WTC11 (cell line): ENCODE measurements at regions not wholly inside any gene's neighbourhood (a gene's known extent, or its start where the extent isn't known, plus 50 kb on each side); places are given as distances from the start of the nearest gene placed in this dataset.

Experiments
- ATAC-seq: fragments of 200-7000 bp; cut with Tn5 transposase; 2 replicates; pipeline ENCODE4 v1.10.0; 2021; ENCODE audit warnings: mild to moderate bottlenecking, moderate library complexity
- CTCF ChIA-PET: fragments of 300-600 bp; sonication (Branson Sonifier 250); formaldehyde crosslinking; loops from one replicate; lab custom pipeline; 2021; ENCODE audit warnings: antibody characterized with exemption; lab: Charles Lee
- POLR2A ChIA-PET: fragments of 350-600 bp; sonication (Branson Sonifier 250); formaldehyde crosslinking; loops from one replicate; lab custom pipeline; 2021; ENCODE audit warnings: antibody characterized with exemption; lab: Charles Lee
- DNase-seq: peaks from one replicate; pipeline ENCODE4 v3.0.0; 2021; ENCODE audit warnings: low spot score
- H3K27ac Mint-ChIP-seq: 2 replicates; pipeline ENCODE4 v1.8.0; 2021; ENCODE audit warnings: mixed read lengths
- H3K27me3 Mint-ChIP-seq: 2 replicates; pipeline ENCODE4 v1.8.0; 2021; ENCODE audit warnings: low read depth, mild to moderate bottlenecking, moderate library complexity, mixed read lengths
- H3K36me3 Mint-ChIP-seq: 2 replicates; pipeline ENCODE4 v1.8.0; 2021; ENCODE audit warnings: mixed read lengths
- H3K4me1 Mint-ChIP-seq: 2 replicates; pipeline ENCODE4 v1.8.0; 2022; ENCODE audit warnings: mixed read lengths
- H3K4me3 Mint-ChIP-seq: 2 replicates; pipeline ENCODE4 v1.8.0; 2021; ENCODE audit warnings: mild to moderate bottlenecking, moderate library complexity, mixed read lengths
- H3K9me3 Mint-ChIP-seq: 2 replicates; pipeline ENCODE4 v1.8.0; 2021; ENCODE audit warnings: mixed read lengths
- ARID4B ChIP-seq: sonication (generic); formaldehyde crosslinking; IDR thresholded peaks from 2 replicates; pipeline ENCODE4 v1.8.0; 2023; ENCODE audit warnings: missing genetic modification reagents, mild to moderate bottlenecking, borderline replicate concordance
- FOXP1 ChIP-seq: sonication (generic); formaldehyde crosslinking; IDR thresholded peaks from 2 replicates; pipeline ENCODE4 v1.8.0; 2022; ENCODE audit warnings: missing genetic modification reagents, mild to moderate bottlenecking, moderate library complexity, borderline replicate concordance
- GABPB1 ChIP-seq: sonication (generic); formaldehyde crosslinking; IDR thresholded peaks from 2 replicates; pipeline ENCODE4 v1.8.1; 2023; ENCODE audit warnings: mild to moderate bottlenecking, missing genetic modification reagents
- GTF2I ChIP-seq: fragments of 250-450 bp; sonication (Bioruptor Pico); conservative IDR thresholded peaks from 2 replicates; pipeline ENCODE4 v1.4.0; 2021; ENCODE audit warnings: mild to moderate bottlenecking
- IRF1 ChIP-seq: sonication (generic); formaldehyde crosslinking; IDR thresholded peaks from 2 replicates; pipeline ENCODE4 v1.8.0; 2023; ENCODE audit warnings: missing genetic modification reagents
- JAZF1 ChIP-seq: fragments of 250-450 bp; sonication (Bioruptor Pico); IDR thresholded peaks from 2 replicates; pipeline ENCODE4 v1.9.0; 2021; ENCODE audit warnings: moderate library complexity, mild to moderate bottlenecking, inconsistent platforms
- NFATC4 ChIP-seq: fragments of 250-450 bp; sonication (Bioruptor Pico); IDR thresholded peaks from 2 replicates; pipeline ENCODE4 v1.9.0; 2021; ENCODE audit warnings: mild to moderate bottlenecking
- NFE2L1 ChIP-seq: sonication (generic); formaldehyde crosslinking; IDR thresholded peaks from 2 replicates; pipeline ENCODE4 v1.8.1; 2023; ENCODE audit warnings: missing genetic modification reagents
- NR1H2 ChIP-seq: sonication (generic); formaldehyde crosslinking; IDR thresholded peaks from 2 replicates; pipeline ENCODE4 v1.9.0; 2021; ENCODE audit warnings: mild to moderate bottlenecking, moderate library complexity, missing genetic modification reagents
- NR2C2 ChIP-seq: sonication (generic); formaldehyde crosslinking; IDR thresholded peaks from 2 replicates; pipeline ENCODE4 v1.8.0; 2022; ENCODE audit warnings: mild to moderate bottlenecking, missing genetic modification reagents
- SMAD4 ChIP-seq: sonication (generic); formaldehyde crosslinking; IDR thresholded peaks from 2 replicates; pipeline ENCODE4 v1.8.0; 2022; ENCODE audit warnings: mild to moderate bottlenecking, missing genetic modification reagents
- ZMAT4 ChIP-seq: fragments of 250-450 bp; sonication (Bioruptor Pico); IDR thresholded peaks from 2 replicates; pipeline ENCODE4 v1.9.0; 2021; ENCODE audit warnings: mild to moderate bottlenecking
- ZNF219 ChIP-seq: sonication (generic); formaldehyde crosslinking; IDR thresholded peaks from 2 replicates; pipeline ENCODE4 v1.8.0; 2023; ENCODE audit warnings: missing genetic modification reagents, mild to moderate bottlenecking, borderline replicate concordance
- ZNF232 ChIP-seq: sonication (generic); formaldehyde crosslinking; IDR thresholded peaks from 2 replicates; pipeline ENCODE4 v1.8.0; 2022; ENCODE audit warnings: mild to moderate bottlenecking, missing genetic modification reagents
- ZNF317 ChIP-seq: sonication (generic); formaldehyde crosslinking; IDR thresholded peaks from 2 replicates; pipeline ENCODE4 v1.8.1; 2023; ENCODE audit warnings: low read depth, mild to moderate bottlenecking, moderate library complexity, missing genetic modification reagents, borderline replicate concordance
- TF ChIP-seq, protein P1 (sequence below): fragments of 250-450 bp; sonication (Bioruptor Pico); IDR thresholded peaks from 2 replicates; pipeline ENCODE4 v1.9.0; 2021; ENCODE audit warnings: moderate library complexity, mild to moderate bottlenecking, inconsistent platforms, borderline replicate concordance
- TF ChIP-seq, protein P2 (sequence below): sonication (generic); formaldehyde crosslinking; IDR thresholded peaks from 2 replicates; pipeline ENCODE4 v1.8.1; 2022; ENCODE audit warnings: low read depth, mild to moderate bottlenecking, moderate library complexity, missing genetic modification reagents, borderline replicate concordance
- TF ChIP-seq, protein P3 (sequence below): fragments of 250-450 bp; sonication (Bioruptor Pico); IDR thresholded peaks from 2 replicates; pipeline ENCODE4 v2.1.2; 2022; ENCODE audit warnings: mild to moderate bottlenecking, moderate library complexity
- TF ChIP-seq, protein P4 (sequence below): sonication (generic); formaldehyde crosslinking; IDR thresholded peaks from 2 replicates; pipeline ENCODE4 v1.8.0; 2022; ENCODE audit warnings: mild to moderate bottlenecking, missing genetic modification reagents
- TF ChIP-seq, protein P5 (sequence below): sonication (generic); formaldehyde crosslinking; IDR thresholded peaks from 2 replicates; pipeline ENCODE4 v1.8.1; 2022; ENCODE audit warnings: mild to moderate bottlenecking, moderate library complexity, missing genetic modification reagents

DNA sequence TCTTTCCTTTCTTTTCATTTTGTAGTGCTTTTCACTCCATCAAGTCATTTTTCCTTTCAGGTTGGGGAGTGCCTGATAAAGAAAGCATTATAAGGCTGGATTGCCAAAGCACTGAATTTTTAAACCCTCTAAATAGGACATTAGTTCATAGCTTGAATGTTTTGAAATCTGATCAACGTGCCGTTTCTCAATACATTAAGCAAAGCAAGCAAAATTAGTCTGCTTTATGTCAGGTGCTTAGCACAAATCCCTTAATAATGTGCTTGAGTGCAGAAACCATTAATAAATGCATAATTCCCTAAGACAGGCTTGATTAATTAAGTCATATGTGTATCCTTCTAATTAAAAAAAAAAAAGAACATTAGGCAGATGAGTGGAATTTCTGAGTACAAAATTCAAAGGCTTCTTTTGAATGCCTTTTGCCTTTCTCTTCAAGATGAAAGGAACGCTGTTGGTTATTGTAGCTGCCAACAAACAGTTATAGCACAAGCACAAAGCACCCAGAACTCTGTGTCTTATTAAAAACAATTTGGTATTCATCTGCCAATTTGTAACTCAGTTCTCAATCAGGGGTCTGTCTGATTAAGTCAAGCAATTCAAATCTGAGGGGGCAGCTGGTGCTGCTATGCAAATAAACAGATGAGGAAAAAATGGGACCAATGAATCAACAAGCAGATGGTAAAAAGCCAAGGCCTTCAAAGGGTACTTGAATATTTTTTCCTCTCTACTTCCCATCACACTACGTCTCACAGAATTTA is 233.7 kb downstream of the TLE1 start (continued):
- TF ChIP-seq, protein P1, sequence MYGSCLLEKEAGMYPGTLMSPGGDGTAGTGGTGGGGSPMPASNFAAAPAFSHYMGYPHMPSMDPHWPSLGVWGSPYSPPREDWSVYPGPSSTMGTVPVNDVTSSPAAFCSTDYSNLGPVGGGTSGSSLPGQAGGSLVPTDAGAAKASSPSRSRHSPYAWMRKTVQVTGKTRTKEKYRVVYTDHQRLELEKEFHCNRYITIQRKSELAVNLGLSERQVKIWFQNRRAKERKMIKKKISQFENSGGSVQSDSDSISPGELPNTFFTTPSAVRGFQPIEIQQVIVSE (CRISPR knock-in tag) = no peak
- TF ChIP-seq ZNF219 (CRISPR knock-in tag) = no peak
- no peak for TF ChIP-seq GABPB1
- TF ChIP-seq, protein P2, sequence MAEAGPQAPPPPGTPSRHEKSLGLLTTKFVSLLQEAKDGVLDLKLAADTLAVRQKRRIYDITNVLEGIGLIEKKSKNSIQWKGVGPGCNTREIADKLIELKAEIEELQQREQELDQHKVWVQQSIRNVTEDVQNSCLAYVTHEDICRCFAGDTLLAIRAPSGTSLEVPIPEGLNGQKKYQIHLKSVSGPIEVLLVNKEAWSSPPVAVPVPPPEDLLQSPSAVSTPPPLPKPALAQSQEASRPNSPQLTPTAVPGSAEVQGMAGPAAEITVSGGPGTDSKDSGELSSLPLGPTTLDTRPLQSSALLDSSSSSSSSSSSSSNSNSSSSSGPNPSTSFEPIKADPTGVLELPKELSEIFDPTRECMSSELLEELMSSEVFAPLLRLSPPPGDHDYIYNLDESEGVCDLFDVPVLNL (CRISPR knock-in tag) = no peak
- TF ChIP-seq GTF2I (CRISPR knock-in tag) = no peak
- no peak for TF ChIP-seq IRF1 (CRISPR knock-in tag)

- Mint-ChIP-seq H3K27ac (no peak overlapping the region), H3K9me3 (peaks cover 52% of the 10 kb centered on the region), H3K4me1 (peaks cover 5% of the 10 kb centered on the region; the same call in 1 of the 2 replicates), H3K27me3 (no peaks in the 10 kb centered on the region; the same call in 1 of the 2 replicates)
- no peak for ATAC-seq
- DNase-seq = no peak
- CTCF ChIA-PET = no interaction called here
- peak; percentile 91 for TF ChIP-seq ZNF317
- no peak for TF ChIP-seq NR1H2 (CRISPR knock-in tag)
- TF ChIP-seq, all 79 proteins: peak for 1
- Mint-ChIP-seq H3K4me3 (no peak overlapping the region), H3K36me3 (peaks cover 34% of the 10 kb centered on the region)
- POLR2A ChIA-PET = no interaction called here
Observed at GRCh38 chr9:81445331-81445921, 243.9 kb downstream of the TLE1 start.

DNA sequence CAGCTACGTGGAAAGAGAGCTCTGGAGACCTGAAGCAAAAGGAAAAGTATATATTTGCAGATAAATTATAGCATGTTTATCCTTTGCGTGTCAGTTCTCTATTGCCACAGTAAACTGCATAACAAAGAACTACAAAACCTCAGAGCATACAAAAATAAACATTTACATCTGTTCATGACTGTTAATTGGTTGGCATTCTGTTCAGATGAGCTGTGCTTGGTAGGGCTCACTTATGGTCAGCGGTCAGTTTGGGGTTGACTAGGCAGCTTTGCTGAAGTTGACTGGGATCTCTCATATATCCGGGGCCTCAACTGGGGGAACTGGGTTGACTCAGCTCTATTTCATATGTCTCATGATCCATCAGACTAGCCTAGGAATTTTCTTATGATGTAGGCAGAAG is 257.7 kb downstream of the TLE1 start:
- DNase-seq = no peak
- H3K4me1 Mint-ChIP-seq = no peaks in the 10 kb centered on the region
- no peak overlapping the region for H3K4me3 Mint-ChIP-seq
- H3K27me3 Mint-ChIP-seq = no peaks in the 10 kb centered on the region
- ChIA-PET POLR2A (no interaction called here), CTCF (no interaction called here)
- no peak overlapping the region for H3K27ac Mint-ChIP-seq
- H3K36me3 Mint-ChIP-seq = peaks cover 36% of the 10 kb centered on the region
- TF ChIP-seq, protein P3, sequence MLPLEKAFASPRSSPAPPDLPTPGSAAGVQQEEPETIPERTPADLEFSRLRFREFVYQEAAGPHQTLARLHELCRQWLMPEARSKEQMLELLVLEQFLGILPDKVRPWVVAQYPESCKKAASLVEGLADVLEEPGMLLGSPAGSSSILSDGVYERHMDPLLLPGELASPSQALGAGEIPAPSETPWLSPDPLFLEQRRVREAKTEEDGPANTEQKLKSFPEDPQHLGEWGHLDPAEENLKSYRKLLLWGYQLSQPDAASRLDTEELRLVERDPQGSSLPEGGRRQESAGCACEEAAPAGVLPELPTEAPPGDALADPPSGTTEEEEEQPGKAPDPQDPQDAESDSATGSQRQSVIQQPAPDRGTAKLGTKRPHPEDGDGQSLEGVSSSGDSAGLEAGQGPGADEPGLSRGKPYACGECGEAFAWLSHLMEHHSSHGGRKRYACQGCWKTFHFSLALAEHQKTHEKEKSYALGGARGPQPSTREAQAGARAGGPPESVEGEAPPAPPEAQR (CRISPR knock-in tag) = no peak
- TF ChIP-seq JAZF1 (no peak), NFATC4 (no peak), NFE2L1 (CRISPR knock-in tag) (no peak), NR2C2 (no peak), ZMAT4 (CRISPR knock-in tag) (no peak), ZNF219 (CRISPR knock-in tag) (no peak), ZNF232 (no peak), SMAD4 (CRISPR knock-in tag) (no peak), ARID4B (CRISPR knock-in tag) (no peak), FOXP1 (CRISPR knock-in tag) (no peak)
- TF ChIP-seq, protein P4, sequence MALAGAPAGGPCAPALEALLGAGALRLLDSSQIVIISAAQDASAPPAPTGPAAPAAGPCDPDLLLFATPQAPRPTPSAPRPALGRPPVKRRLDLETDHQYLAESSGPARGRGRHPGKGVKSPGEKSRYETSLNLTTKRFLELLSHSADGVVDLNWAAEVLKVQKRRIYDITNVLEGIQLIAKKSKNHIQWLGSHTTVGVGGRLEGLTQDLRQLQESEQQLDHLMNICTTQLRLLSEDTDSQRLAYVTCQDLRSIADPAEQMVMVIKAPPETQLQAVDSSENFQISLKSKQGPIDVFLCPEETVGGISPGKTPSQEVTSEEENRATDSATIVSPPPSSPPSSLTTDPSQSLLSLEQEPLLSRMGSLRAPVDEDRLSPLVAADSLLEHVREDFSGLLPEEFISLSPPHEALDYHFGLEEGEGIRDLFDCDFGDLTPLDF (CRISPR knock-in tag) = no peak
- TF ChIP-seq, protein P5, sequence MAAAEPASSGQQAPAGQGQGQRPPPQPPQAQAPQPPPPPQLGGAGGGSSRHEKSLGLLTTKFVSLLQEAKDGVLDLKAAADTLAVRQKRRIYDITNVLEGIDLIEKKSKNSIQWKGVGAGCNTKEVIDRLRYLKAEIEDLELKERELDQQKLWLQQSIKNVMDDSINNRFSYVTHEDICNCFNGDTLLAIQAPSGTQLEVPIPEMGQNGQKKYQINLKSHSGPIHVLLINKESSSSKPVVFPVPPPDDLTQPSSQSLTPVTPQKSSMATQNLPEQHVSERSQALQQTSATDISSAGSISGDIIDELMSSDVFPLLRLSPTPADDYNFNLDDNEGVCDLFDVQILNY (CRISPR knock-in tag) = no peak
- ATAC-seq = no peak
- peaks cover 49% of the 10 kb centered on the region for H3K9me3 Mint-ChIP-seq
